Endodermal cell (in vitro differentiated cells): ENCODE measurements at regions not wholly inside any gene's neighbourhood (a gene's known extent, or its start where the extent isn't known, plus 50 kb on each side); places are given as distances from the start of the nearest gene placed in this dataset.

ENCODE experiments used
- DNase-seq: peaks from one replicate; pipeline ENCODE4 v3.0.0-alpha.2; 2017
- H3K27ac ChIP-seq: 2 replicates; pipeline ENCODE4 v1.5.1; 2013; ENCODE audit warnings: mild to moderate bottlenecking, low read depth, low read length, moderate library complexity
- H3K27me3 ChIP-seq: 2 replicates; pipeline ENCODE4 v1.6.1; 2013; ENCODE audit warnings: mild to moderate bottlenecking, low read length, moderate library complexity; ENCODE audit not compliant: insufficient read depth, control insufficient read depth, poor library complexity, severe bottlenecking
- H3K36me3 ChIP-seq: 2 replicates; pipeline ENCODE4 v1.7.0; 2013; ENCODE audit warnings: mild to moderate bottlenecking, low read length, moderate library complexity; ENCODE audit not compliant: control insufficient read depth, insufficient read depth
- H3K4me1 ChIP-seq: one replicate; pipeline ENCODE4 v1.7.0; 2013; ENCODE audit warnings: low read length; ENCODE audit not compliant: control insufficient read depth, insufficient read depth
- H3K4me3 ChIP-seq: 2 replicates; pipeline ENCODE4 v1.5.1; 2013; ENCODE audit warnings: mild to moderate bottlenecking, low read length, moderate library complexity
- H3K9ac ChIP-seq: 2 replicates; pipeline ENCODE4 v1.6.1; 2013; ENCODE audit warnings: mild to moderate bottlenecking, low read length, moderate library complexity; ENCODE audit not compliant: poor library complexity, severe bottlenecking; ENCODE audit errors: extremely low read depth
- H3K9me3 ChIP-seq: 2 replicates; pipeline ENCODE4 v1.6.1; 2013; ENCODE audit warnings: mild to moderate bottlenecking, low read length, moderate library complexity; ENCODE audit not compliant: control insufficient read depth
- H3K27ac Mint-ChIP-seq: 2 replicates; pipeline ENCODE4 v1.8.0; 2020; ENCODE audit warnings: mixed read lengths
- H3K27me3 Mint-ChIP-seq: 2 replicates; pipeline ENCODE4 v1.8.0; 2021; ENCODE audit warnings: mild to moderate bottlenecking, mixed read lengths; ENCODE audit not compliant: insufficient read depth
- H3K36me3 Mint-ChIP-seq: 2 replicates; pipeline ENCODE4 v1.8.0; 2020; ENCODE audit warnings: low read depth, mixed read lengths
- H3K4me1 Mint-ChIP-seq: 2 replicates; pipeline ENCODE4 v1.8.0; 2020; ENCODE audit warnings: mixed read lengths
- H3K4me3 Mint-ChIP-seq: 2 replicates; pipeline ENCODE4 v1.8.0; 2020; ENCODE audit warnings: mild to moderate bottlenecking, moderate library complexity, mixed read lengths
- H3K9me3 Mint-ChIP-seq: 2 replicates; pipeline ENCODE4 v1.8.0; 2020; ENCODE audit warnings: mild to moderate bottlenecking, mixed read lengths
- WGBS, 2 experiments: methylation state at CpG; one replicate each; pipeline versions ENCODE4 v1.1.5 to v1.1.7; 2013; ENCODE audit warnings: missing lambda C conversion rate in 2 of 2, mixed read lengths in 1 of 2; ENCODE audit not compliant: insufficient coverage in 1 of 2, insufficient read length in 1 of 2; 5-methylcytosine and 5-hydroxymethylcytosine counted together
- TF ChIP-seq, protein P1 (sequence below): fragments of 200-600 bp; sonication (generic); conservative IDR thresholded peaks from 2 replicates; pipeline ENCODE4 v1.5.0; 2021; ENCODE audit warnings: antibody characterized with exemption, mild to moderate bottlenecking

DNA sequence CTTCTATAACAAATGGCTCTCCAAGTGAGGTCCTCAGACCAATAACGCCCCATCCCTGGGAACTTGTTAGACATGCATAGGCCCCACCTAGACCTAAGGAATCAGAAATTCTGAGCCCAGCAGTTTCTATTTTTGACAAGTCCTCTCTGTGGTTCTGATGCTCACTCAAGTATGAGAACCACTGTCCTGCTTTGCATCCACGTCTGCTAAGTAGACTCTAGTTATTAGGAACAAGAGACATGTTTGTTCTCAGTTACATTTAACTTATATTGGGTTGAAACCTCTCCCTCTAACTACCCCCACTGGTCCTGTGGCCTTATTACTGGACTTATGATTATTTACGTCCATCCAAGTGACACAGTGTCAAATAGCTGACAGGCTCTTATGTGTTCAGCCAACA, 70.3 kb downstream of the TMEM17 start:
- no peaks in the 10 kb centered on the region for H3K36me3 ChIP-seq
- H3K27me3 ChIP-seq = no peaks in the 10 kb centered on the region
- H3K9me3 ChIP-seq = no peaks in the 10 kb centered on the region
- H3K9me3 Mint-ChIP-seq = no peaks in the 10 kb centered on the region
- no peak overlapping the region for H3K27ac Mint-ChIP-seq
- no peaks in the 10 kb centered on the region for H3K4me1 ChIP-seq
- TF ChIP-seq, protein P1, sequence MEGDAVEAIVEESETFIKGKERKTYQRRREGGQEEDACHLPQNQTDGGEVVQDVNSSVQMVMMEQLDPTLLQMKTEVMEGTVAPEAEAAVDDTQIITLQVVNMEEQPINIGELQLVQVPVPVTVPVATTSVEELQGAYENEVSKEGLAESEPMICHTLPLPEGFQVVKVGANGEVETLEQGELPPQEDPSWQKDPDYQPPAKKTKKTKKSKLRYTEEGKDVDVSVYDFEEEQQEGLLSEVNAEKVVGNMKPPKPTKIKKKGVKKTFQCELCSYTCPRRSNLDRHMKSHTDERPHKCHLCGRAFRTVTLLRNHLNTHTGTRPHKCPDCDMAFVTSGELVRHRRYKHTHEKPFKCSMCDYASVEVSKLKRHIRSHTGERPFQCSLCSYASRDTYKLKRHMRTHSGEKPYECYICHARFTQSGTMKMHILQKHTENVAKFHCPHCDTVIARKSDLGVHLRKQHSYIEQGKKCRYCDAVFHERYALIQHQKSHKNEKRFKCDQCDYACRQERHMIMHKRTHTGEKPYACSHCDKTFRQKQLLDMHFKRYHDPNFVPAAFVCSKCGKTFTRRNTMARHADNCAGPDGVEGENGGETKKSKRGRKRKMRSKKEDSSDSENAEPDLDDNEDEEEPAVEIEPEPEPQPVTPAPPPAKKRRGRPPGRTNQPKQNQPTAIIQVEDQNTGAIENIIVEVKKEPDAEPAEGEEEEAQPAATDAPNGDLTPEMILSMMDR = no peak
- H3K9ac ChIP-seq = no peak overlapping the region
- H3K4me3 ChIP-seq = no peak overlapping the region
- no peaks in the 10 kb centered on the region for H3K4me1 Mint-ChIP-seq
- H3K27ac ChIP-seq = no peak overlapping the region
- peaks cover 7% of the 10 kb centered on the region for H3K27me3 Mint-ChIP-seq
- no peak for DNase-seq
- H3K4me3 Mint-ChIP-seq = no peak overlapping the region
- WGBS, 2 experiments = 84 to 94% methylated on average over 2 to 3 of the region's 3 CpGs
- no peaks in the 10 kb centered on the region for H3K36me3 Mint-ChIP-seq

DNA sequence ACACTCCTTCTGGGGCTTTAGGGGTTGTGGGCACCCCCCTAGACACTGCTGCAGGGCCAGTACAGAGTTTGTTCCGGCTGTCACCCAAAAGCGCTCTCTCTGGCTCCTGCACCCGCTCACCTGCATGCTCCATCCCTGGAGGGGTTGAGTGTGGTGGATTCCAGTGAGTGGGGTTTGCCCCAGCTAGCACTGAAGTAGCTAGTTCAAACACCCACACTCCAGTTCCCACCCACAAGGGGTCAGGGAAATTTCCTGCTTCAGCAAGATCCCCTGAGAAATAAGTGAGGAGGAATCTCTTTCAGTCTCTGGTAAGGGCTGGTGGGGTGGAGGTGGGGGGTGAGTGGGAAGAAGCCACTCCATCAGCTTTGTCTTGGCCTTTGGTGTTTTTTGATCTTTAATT, 73.6 kb downstream of the TMEM17 start:
- Mint-ChIP-seq H3K27ac (no peak overlapping the region), H3K4me3 (no peak overlapping the region), H3K27me3 (peaks cover 7% of the 10 kb centered on the region), H3K4me1 (no peaks in the 10 kb centered on the region), H3K36me3 (no peaks in the 10 kb centered on the region), H3K9me3 (no peaks in the 10 kb centered on the region)
- no peak for DNase-seq
- no peaks in the 10 kb centered on the region for H3K27me3 ChIP-seq
- no peak overlapping the region for H3K27ac ChIP-seq
- WGBS, 2 experiments = 86% methylated on average over 3 of the region's 3 CpGs; no CpG with 5 or more reads in 1 of the 2 experiments
- TF ChIP-seq, protein P1 = no peak
- H3K4me1 ChIP-seq = no peaks in the 10 kb centered on the region
- no peak overlapping the region for H3K9ac ChIP-seq
- H3K4me3 ChIP-seq = no peak overlapping the region
- H3K9me3 ChIP-seq = no peaks in the 10 kb centered on the region
- no peaks in the 10 kb centered on the region for H3K36me3 ChIP-seq

GRCh38 chr2:62431512-62431911, 74.5 kb downstream of the TMEM17 start:
- no peak overlapping the region for H3K27ac Mint-ChIP-seq
- no peaks in the 10 kb centered on the region for H3K36me3 ChIP-seq
- no peak overlapping the region for H3K4me3 ChIP-seq
- H3K4me3 Mint-ChIP-seq = no peak overlapping the region
- no peaks in the 10 kb centered on the region for H3K4me1 Mint-ChIP-seq
- WGBS, 2 experiments = 85 to 92% methylated on average over 2 to 3 of the region's 3 CpGs
- DNase-seq = no peak
- H3K4me1 ChIP-seq = no peaks in the 10 kb centered on the region
- H3K9ac ChIP-seq = no peak overlapping the region
- no peaks in the 10 kb centered on the region for H3K9me3 Mint-ChIP-seq
- H3K27me3 ChIP-seq = no peaks in the 10 kb centered on the region
- H3K36me3 Mint-ChIP-seq = no peaks in the 10 kb centered on the region
- no peak overlapping the region for H3K27ac ChIP-seq
- H3K27me3 Mint-ChIP-seq = peaks cover 3% of the 10 kb centered on the region
- no peaks in the 10 kb centered on the region for H3K9me3 ChIP-seq
- TF ChIP-seq, protein P1 = no peak
